ENCODE measurements at regions not wholly inside any gene's neighbourhood (a gene's known extent, or its start where the extent isn't known, plus 50 kb on each side); places are given as distances from the start of the nearest gene placed in this dataset.

- Histone ChIP-seq H3K4me3 (replicated peaks; ENCODE audit: low read depth, low read length) (no peak overlapping the region), H3K27me3 (replicated peaks; ENCODE audit: control insufficient read depth, insufficient read depth, low read length) (no peaks in the 10 kb centered on the region)
- DNase-seq (ENCODE audit: extremely low read depth, insufficient read length): no peak
Observed at GRCh38 chr18:38923540-38923939, 1357.9 kb upstream of the CELF4 start.

DNA sequence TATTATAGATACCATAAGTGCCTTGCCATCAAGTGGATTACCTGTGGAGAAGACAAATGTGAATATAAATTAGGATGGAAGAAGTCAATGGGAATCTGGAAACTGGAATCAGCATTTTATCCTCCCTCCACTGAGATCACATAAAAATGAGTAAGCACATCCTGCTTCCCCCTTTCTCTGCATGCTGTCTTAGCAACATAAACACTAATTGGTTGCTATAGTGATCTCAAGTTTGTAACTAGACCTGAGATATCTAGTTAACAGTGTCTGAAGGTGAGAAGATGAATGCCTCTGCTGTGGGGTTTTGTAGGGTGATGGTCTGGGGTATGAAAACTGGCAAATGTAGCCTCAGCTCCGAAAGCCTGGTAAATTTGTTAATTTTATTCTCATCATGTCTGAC, 1357.5 kb upstream of the CELF4 start:
- DNase-seq (ENCODE audit: extremely low read depth, insufficient read length): no peak
- TF ChIP-seq CTCF (IDR thresholded peaks at IDR 0.05; ENCODE audit: insufficient read depth, low read length, poor library complexity, severe bottlenecking): no peak
- H3K4me3 ChIP-seq (replicated peaks; ENCODE audit: low read depth, low read length): no peak overlapping the region
- H3K27me3 ChIP-seq (replicated peaks; ENCODE audit: control insufficient read depth, insufficient read depth, low read length): no peaks in the 10 kb centered on the region
- no peaks in the 10 kb centered on the region for H3K36me3 ChIP-seq (ENCODE audit: control insufficient read depth, insufficient read depth, low read length)

More at GRCh38 chr18:38923540-38923939, 1357.9 kb upstream of the CELF4 start:
- no peaks in the 10 kb centered on the region for H3K36me3 ChIP-seq (ENCODE audit: control insufficient read depth, insufficient read depth, low read length)
- TF ChIP-seq CTCF (IDR thresholded peaks at IDR 0.05; ENCODE audit: insufficient read depth, low read length, poor library complexity, severe bottlenecking): no peak

DNA sequence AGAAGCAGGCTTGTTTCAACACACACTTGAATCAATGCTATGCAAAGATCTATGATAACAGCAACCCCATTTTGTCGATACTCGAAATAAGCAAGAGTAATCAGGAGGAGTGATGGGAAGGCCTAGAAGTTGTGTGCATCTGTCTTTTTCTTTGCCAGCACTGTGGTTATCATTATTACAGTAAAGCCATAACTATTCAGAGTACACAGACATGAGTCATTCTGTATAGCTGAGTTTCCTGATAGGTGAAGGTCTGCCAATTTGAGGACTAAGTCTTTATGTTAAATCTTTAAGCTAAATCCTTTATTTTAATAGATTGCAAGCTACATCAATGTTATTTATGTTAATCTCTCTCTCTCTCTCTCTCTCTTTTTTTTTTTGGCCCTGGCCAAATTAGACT, 1344.4 kb upstream of the CELF4 start:
- no peak for TF ChIP-seq CTCF (IDR thresholded peaks at IDR 0.05; ENCODE audit: insufficient read depth, low read length, poor library complexity, severe bottlenecking)
- no peak for DNase-seq (ENCODE audit: extremely low read depth, insufficient read length)
- H3K4me3 ChIP-seq (replicated peaks; ENCODE audit: low read depth, low read length): no peak overlapping the region
- H3K27me3 ChIP-seq (replicated peaks; ENCODE audit: control insufficient read depth, insufficient read depth, low read length): no peaks in the 10 kb centered on the region
- H3K36me3 ChIP-seq (ENCODE audit: control insufficient read depth, insufficient read depth, low read length): no peaks in the 10 kb centered on the region

- Histone ChIP-seq H3K36me3 (ENCODE audit: control insufficient read depth, insufficient read depth, low read length) (no peaks in the 10 kb centered on the region), H3K27me3 (replicated peaks; ENCODE audit: control insufficient read depth, insufficient read depth, low read length) (no peaks in the 10 kb centered on the region), H3K4me3 (replicated peaks; ENCODE audit: low read depth, low read length) (no peak overlapping the region)
- TF ChIP-seq CTCF (IDR thresholded peaks at IDR 0.05; ENCODE audit: insufficient read depth, low read length, poor library complexity, severe bottlenecking): no peak
- no peak for DNase-seq (ENCODE audit: extremely low read depth, insufficient read length)
Observed at GRCh38 chr18:38902796-38903195, 1337.2 kb upstream of the CELF4 start.

GRCh38 chr18:38900445-38900844, 1334.8 kb upstream of the CELF4 start:
- H3K36me3 ChIP-seq (ENCODE audit: control insufficient read depth, insufficient read depth, low read length): no peaks in the 10 kb centered on the region
- no peak for TF ChIP-seq CTCF (IDR thresholded peaks at IDR 0.05; ENCODE audit: insufficient read depth, low read length, poor library complexity, severe bottlenecking)
- H3K27me3 ChIP-seq (replicated peaks; ENCODE audit: control insufficient read depth, insufficient read depth, low read length): no peaks in the 10 kb centered on the region
- no peak overlapping the region for H3K4me3 ChIP-seq (replicated peaks; ENCODE audit: low read depth, low read length)
- no peak for DNase-seq (ENCODE audit: extremely low read depth, insufficient read length)

- Histone ChIP-seq H3K4me3 (replicated peaks; ENCODE audit: low read depth, low read length) (no peak overlapping the region), H3K36me3 (ENCODE audit: control insufficient read depth, insufficient read depth, low read length) (no peaks in the 10 kb centered on the region), H3K27me3 (replicated peaks; ENCODE audit: control insufficient read depth, insufficient read depth, low read length) (no peaks in the 10 kb centered on the region)
- TF ChIP-seq CTCF (IDR thresholded peaks at IDR 0.05; ENCODE audit: insufficient read depth, low read length, poor library complexity, severe bottlenecking): no peak
- no peak for DNase-seq (ENCODE audit: extremely low read depth, insufficient read length)
Observed at GRCh38 chr18:38900031-38900430, 1334.4 kb upstream of the CELF4 start.

Data from GM06990 (cell line).